ENCODE measurements at regions not wholly inside any gene's neighbourhood (a gene's known extent, or its start where the extent isn't known, plus 50 kb on each side); places are given as distances from the start of the nearest gene placed in this dataset.

- Mint-ChIP-seq H3K9me3 (peaks cover 16% of the 10 kb centered on the region), H3K4me1 (ENCODE audit: low read depth) (no peaks in the 10 kb centered on the region), H3K27ac (no peak overlapping the region), H3K4me3 (no peak overlapping the region), H3K36me3 (ENCODE audit: low read depth) (no peaks in the 10 kb centered on the region), H3K27me3 (ENCODE audit: low read depth) (no peaks in the 10 kb centered on the region)
- DNase-seq = no peak
- intact Hi-C loops (cut with micrococcal nuclease) = no loop called here
- CTCF ChIA-PET = no interaction called here
These were observed 51.9 kb upstream of the GNAT3 start for GRCh38 chr7:80563561-80564327.

- Mint-ChIP-seq H3K4me1 (ENCODE audit: low read depth) (no peaks in the 10 kb centered on the region), H3K4me3 (no peak overlapping the region), H3K27me3 (ENCODE audit: low read depth) (no peaks in the 10 kb centered on the region), H3K9me3 (peaks cover 12% of the 10 kb centered on the region), H3K36me3 (ENCODE audit: low read depth) (no peaks in the 10 kb centered on the region), H3K27ac (no peak overlapping the region)
- intact Hi-C loops (cut with micrococcal nuclease) = no loop called here
- CTCF ChIA-PET = no interaction called here
- DNase-seq = no peak
These were observed 53.7 kb upstream of the GNAT3 start for GRCh38 chr7:80565554-80565953.

GRCh38 chr7:80581486-80582260, 56.8 kb upstream of the CD36 start:
- CTCF ChIA-PET = no interaction called here
- intact Hi-C loops (cut with micrococcal nuclease) = no loop called here
- DNase-seq = no peak
- H3K4me1 Mint-ChIP-seq (ENCODE audit: low read depth) = no peaks in the 10 kb centered on the region
- H3K36me3 Mint-ChIP-seq (ENCODE audit: low read depth) = no peaks in the 10 kb centered on the region
- no peak overlapping the region for H3K4me3 Mint-ChIP-seq
- H3K27me3 Mint-ChIP-seq (ENCODE audit: low read depth) = no peaks in the 10 kb centered on the region
- H3K27ac Mint-ChIP-seq = no peak overlapping the region
- H3K9me3 Mint-ChIP-seq = no peaks in the 10 kb centered on the region

- Mint-ChIP-seq H3K36me3 (ENCODE audit: low read depth) (no peaks in the 10 kb centered on the region), H3K9me3 (no peaks in the 10 kb centered on the region), H3K27ac (no peak overlapping the region), H3K4me3 (no peak overlapping the region), H3K27me3 (ENCODE audit: low read depth) (no peaks in the 10 kb centered on the region), H3K4me1 (ENCODE audit: low read depth) (no peaks in the 10 kb centered on the region)
- no peak for DNase-seq
- CTCF ChIA-PET = no interaction called here
- intact Hi-C loops (cut with micrococcal nuclease) = no loop called here
These were observed 54.5 kb upstream of the CD36 start for GRCh38 chr7:80583901-80584300.

- CTCF ChIA-PET = no interaction called here
- no peak for DNase-seq
- no peaks in the 10 kb centered on the region for H3K4me1 Mint-ChIP-seq (ENCODE audit: low read depth)
- H3K36me3 Mint-ChIP-seq (ENCODE audit: low read depth) = no peaks in the 10 kb centered on the region
- H3K27ac Mint-ChIP-seq = no peak overlapping the region
- no peaks in the 10 kb centered on the region for H3K9me3 Mint-ChIP-seq
- no peak overlapping the region for H3K4me3 Mint-ChIP-seq
- H3K27me3 Mint-ChIP-seq (ENCODE audit: low read depth) = no peaks in the 10 kb centered on the region
- intact Hi-C loops (cut with micrococcal nuclease) = no loop called here
These were observed 53.7 kb upstream of the CD36 start for GRCh38 chr7:80584778-80585177.

GRCh38 chr7:80587538-80587937, 50.9 kb upstream of the CD36 start:
- Mint-ChIP-seq H3K36me3 (ENCODE audit: low read depth) (no peaks in the 10 kb centered on the region), H3K27me3 (ENCODE audit: low read depth) (no peaks in the 10 kb centered on the region), H3K27ac (no peak overlapping the region), H3K4me1 (ENCODE audit: low read depth) (no peaks in the 10 kb centered on the region), H3K4me3 (no peak overlapping the region), H3K9me3 (no peaks in the 10 kb centered on the region)
- CTCF ChIA-PET = no interaction called here
- intact Hi-C loops (cut with micrococcal nuclease) = no loop called here
- DNase-seq = no peak

- no peak for DNase-seq
- CTCF ChIA-PET = interaction anchor here (0.5 kb wide), 1 partner anchor 76 kb away, joined by 4 read pairs; no protein-coding TSS in a partner anchor
- Mint-ChIP-seq H3K4me3 (no peak overlapping the region), H3K27ac (no peak overlapping the region), H3K36me3 (ENCODE audit: low read depth) (no peaks in the 10 kb centered on the region), H3K4me1 (ENCODE audit: low read depth) (no peaks in the 10 kb centered on the region), H3K9me3 (no peaks in the 10 kb centered on the region), H3K27me3 (ENCODE audit: low read depth) (no peaks in the 10 kb centered on the region)
- intact Hi-C loops (cut with micrococcal nuclease) = no loop called here
These were observed 49.9 kb upstream of the CD36 start for GRCh38 chr7:80588591-80588990.

Measured in activated naive CD4-positive, alpha-beta T cell treated with anti-CD3 and anti-CD28 coated beads for 36 hours (primary cell).